GM12878 (cell line): ENCODE measurements at regions not wholly inside any gene's neighbourhood (a gene's known extent, or its start where the extent isn't known, plus 50 kb on each side); places are given as distances from the start of the nearest gene placed in this dataset.

Source experiments
- ATAC-seq: fragments of 200-7000 bp; cut with Tn5 transposase; 3 replicates; pipeline ENCODE4 v1.9.1; 2020; ENCODE audit warnings: mild to moderate bottlenecking, moderate library complexity
- BruUV-seq: library from RNA; stranded (reverse); fragments of 400-500 nt; replicated peaks from 2 replicates; lab custom pipeline; 2021; lab: Mats Ljungman, UMichigan
- CTCF ChIA-PET: fragments of 300-600 bp; sonication (Branson Sonifier 250); formaldehyde crosslinking; extraction: SDS; loops from one replicate; lab custom pipeline; 2021; ENCODE audit warnings: inconsistent platforms; lab: Yijun Ruan, JAX
- POLR2A ChIA-PET: fragments of 350-600 bp; formaldehyde crosslinking; extraction: SDS; loops from one replicate; lab custom pipeline; 2021; ENCODE audit warnings: inconsistent platforms; lab: Charles Lee
- RAD21 ChIA-PET: fragments of 300-600 bp; sonication (Branson Sonifier 250); formaldehyde crosslinking; loops from one replicate; lab custom pipeline; 2023; ENCODE audit warnings: antibody characterized with exemption; ENCODE audit not compliant: unreplicated experiment; lab: Charles Lee
- SMC1A ChIA-PET: fragments of 300-600 bp; sonication (Branson Sonifier 250); formaldehyde crosslinking; loops from one replicate; lab custom pipeline; 2023; ENCODE audit not compliant: unreplicated experiment, uncharacterized antibody; lab: Charles Lee
- DNase-seq: peaks from one replicate; pipeline ENCODE4 v3.0.0-alpha.2; 2011; ENCODE audit warnings: low read depth, low spot score
- FAIRE-seq: peaks from 3 replicates; lab custom pipeline; 2011; peaks lifted over from hg19 to GRCh38; lab: Jason Lieb, UNC
- H2AFZ ChIP-seq: 2 replicates; pipeline ENCODE4 v1.6.0; 2011; ENCODE audit warnings: low read depth, low read length, control low read depth; ENCODE audit not compliant: control insufficient read depth
- H3K27ac ChIP-seq: 2 replicates; pipeline ENCODE4 v1.5.1; 2011; ENCODE audit warnings: control low read depth; ENCODE audit not compliant: control insufficient read depth, insufficient read depth
- H3K27me3 ChIP-seq, 2 experiments: replicated peaks in 1 of 2; 2 replicates each; pipeline versions ENCODE4 v1.6.0 to v1.6.1; 2011; ENCODE audit warnings: low read length in 1 of 2; ENCODE audit not compliant: control insufficient read depth in 2 of 2, insufficient read depth in 2 of 2
- H3K36me3 ChIP-seq, 2 experiments: 2 replicates each; pipeline ENCODE4 v1.5.1; 2011; ENCODE audit warnings: low read length in 1 of 2; ENCODE audit not compliant: control insufficient read depth in 2 of 2, insufficient read depth in 2 of 2
- H3K4me1 ChIP-seq: 2 replicates; pipeline ENCODE4 v1.6.1; 2011; ENCODE audit warnings: mild to moderate bottlenecking, low read length, moderate library complexity, mixed read lengths; ENCODE audit not compliant: control insufficient read depth, insufficient read depth
- H3K4me2 ChIP-seq: 2 replicates; pipeline ENCODE4 v1.6.0; 2011; ENCODE audit warnings: control low read depth; ENCODE audit not compliant: control insufficient read depth, insufficient read depth
- H3K4me3 ChIP-seq: fragments of 200-600 bp; sonication (generic); 2 replicates; pipeline ENCODE4 v1.5.1; 2016
- H3K79me2 ChIP-seq: 2 replicates; pipeline ENCODE4 v1.6.0; 2011; ENCODE audit warnings: low read length; ENCODE audit not compliant: control insufficient read depth, insufficient read depth
- H3K9ac ChIP-seq: 2 replicates; pipeline ENCODE4 v1.8.0; 2011; ENCODE audit warnings: low read length, control low read depth, mixed read lengths; ENCODE audit not compliant: control insufficient read depth, insufficient read depth
- H3K9me3 ChIP-seq: replicated peaks from 3 replicates; pipeline ENCODE4 v1.5.1; 2011; ENCODE audit warnings: mild to moderate bottlenecking, low read length; ENCODE audit not compliant: control insufficient read depth, insufficient read depth
- H4K20me1 ChIP-seq: 2 replicates; pipeline ENCODE4 v1.6.0; 2011; ENCODE audit not compliant: control insufficient read depth, insufficient read depth
- CEBPB ChIP-seq, 2 experiments: fragments of 150-350 bp in 1 of 2; IDR thresholded peaks; 2 replicates each; pipeline ENCODE4 v1.6.1; 2012 to 2014; ENCODE audit warnings: low read depth in 2 of 2, low read length in 2 of 2, borderline replicate concordance in 1 of 2, inconsistent platforms in 1 of 2
- CEBPZ ChIP-seq: fragments of 150-350 bp; IDR thresholded peaks from 2 replicates; pipeline ENCODE4 v1.6.1; 2016; ENCODE audit warnings: low read depth, low read length
- CREB1 ChIP-seq: IDR thresholded peaks from 2 replicates; pipeline ENCODE4 v1.6.1; 2012; ENCODE audit warnings: low read depth, mild to moderate bottlenecking, inconsistent platforms
- CREM ChIP-seq: IDR thresholded peaks from 2 replicates; pipeline ENCODE4 v1.6.1; 2014; ENCODE audit warnings: antibody characterized with exemption, low read depth
- NBN ChIP-seq: fragments of 450-650 bp; IDR thresholded peaks from 2 replicates; pipeline ENCODE4 v1.6.1; 2016
- NR2C2 ChIP-seq: IDR thresholded peaks from 2 replicates; pipeline ENCODE4 v1.6.1; 2011; ENCODE audit warnings: borderline replicate concordance, low read depth; ENCODE audit not compliant: control insufficient read depth, insufficient read length
- SMC3 ChIP-seq: IDR thresholded peaks from 2 replicates; pipeline ENCODE4 v1.6.1; 2011; ENCODE audit warnings: low read length, improper control_type of control experiment, borderline replicate concordance
- SP1 ChIP-seq: IDR thresholded peaks from one replicate; pipeline ENCODE4 v1.6.1; 2011; ENCODE audit warnings: low read depth, low read length
- TAF1 ChIP-seq: IDR thresholded peaks from 2 replicates; pipeline ENCODE4 v1.6.1; 2011; ENCODE audit warnings: mild to moderate bottlenecking, low read depth, low read length, borderline replicate concordance
- ZBTB4 ChIP-seq: fragments of 450-650 bp; formaldehyde crosslinking; IDR thresholded peaks from 2 replicates; pipeline ENCODE4 v1.4.0; 2022; ENCODE audit warnings: mild to moderate bottlenecking, moderate library complexity
- ZNF622 ChIP-seq: fragments of 450-650 bp; IDR thresholded peaks from 2 replicates; pipeline ENCODE4 v1.6.1; 2017; ENCODE audit warnings: mild to moderate bottlenecking, inconsistent platforms
- WGBS: methylation state at CpG from one replicate; pipeline ENCODE4 v1.1.6; 2016; ENCODE audit warnings: low lambda C conversion rate; ENCODE audit not compliant: insufficient replicate concordance, insufficient coverage; ENCODE audit errors: missing lambda C conversion rate; 5-methylcytosine and 5-hydroxymethylcytosine counted together
- in situ Hi-C: fragments of 300-500 bp; cut with MboI; formaldehyde crosslinking; loops from 9 replicates; pipeline ENCODE4 v1.14.3; 2018; ENCODE audit warnings: mixed read lengths
- intact Hi-C: fragments of 100-400 bp; cut with micrococcal nuclease; formaldehyde crosslinking; loops from one replicate; pipeline ENCODE4 v1.14.2; 2022; ENCODE audit not compliant: unreplicated experiment
- TF ChIP-seq, protein P1 (sequence below): IDR thresholded peaks from 2 replicates; pipeline ENCODE4 v1.6.1; 2012; ENCODE audit warnings: improper control_type of control experiment, low read depth, low read length; ENCODE audit not compliant: insufficient replicate concordance

DNA sequence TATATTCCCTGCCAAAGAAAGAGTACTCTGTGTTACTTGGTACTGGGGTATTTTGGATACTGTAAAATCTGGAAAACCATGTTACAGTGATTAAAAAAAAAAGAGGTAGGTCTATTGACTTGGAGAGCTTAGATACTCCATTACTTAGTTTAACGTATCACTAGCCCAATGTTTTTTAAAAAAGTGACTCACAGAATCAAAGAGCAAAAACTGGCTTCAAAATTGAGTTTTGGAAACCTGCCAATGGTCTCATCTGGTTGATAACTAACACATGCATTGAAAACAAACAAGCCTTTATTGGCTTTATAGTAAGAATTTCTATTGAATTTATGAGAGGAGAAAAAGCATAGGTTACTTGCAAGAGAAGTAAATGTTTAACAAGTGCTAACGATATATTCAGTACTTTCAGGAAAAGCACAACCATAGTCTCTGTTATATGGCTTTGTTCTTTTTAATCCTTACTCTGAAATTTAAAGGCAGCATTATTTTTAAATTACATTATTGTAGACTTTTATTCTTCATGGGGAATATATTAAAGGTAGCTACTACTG is 563.3 kb upstream of the SORCS1 start:
- H3K79me2 ChIP-seq, result no peaks in the 10 kb centered on the region
- intact Hi-C loops, result no loop called here
- TF ChIP-seq TAF1 (no peak), ZNF622 (no peak), CEBPZ (no peak), SP1 (no peak), SMC3 (no peak), CREM (no peak), CREB1 (no peak), CEBPB (IDR thresholded peaks at IDR 0.05; ENCODE audit: borderline replicate concordance in 1 of 2, low read depth in 2 of 2, low read length in 2 of 2) (no peak), ZBTB4 (CRISPR knock-in tag) (no peak), NR2C2 (no peak), NBN (no peak)
- TF ChIP-seq, protein P1, sequence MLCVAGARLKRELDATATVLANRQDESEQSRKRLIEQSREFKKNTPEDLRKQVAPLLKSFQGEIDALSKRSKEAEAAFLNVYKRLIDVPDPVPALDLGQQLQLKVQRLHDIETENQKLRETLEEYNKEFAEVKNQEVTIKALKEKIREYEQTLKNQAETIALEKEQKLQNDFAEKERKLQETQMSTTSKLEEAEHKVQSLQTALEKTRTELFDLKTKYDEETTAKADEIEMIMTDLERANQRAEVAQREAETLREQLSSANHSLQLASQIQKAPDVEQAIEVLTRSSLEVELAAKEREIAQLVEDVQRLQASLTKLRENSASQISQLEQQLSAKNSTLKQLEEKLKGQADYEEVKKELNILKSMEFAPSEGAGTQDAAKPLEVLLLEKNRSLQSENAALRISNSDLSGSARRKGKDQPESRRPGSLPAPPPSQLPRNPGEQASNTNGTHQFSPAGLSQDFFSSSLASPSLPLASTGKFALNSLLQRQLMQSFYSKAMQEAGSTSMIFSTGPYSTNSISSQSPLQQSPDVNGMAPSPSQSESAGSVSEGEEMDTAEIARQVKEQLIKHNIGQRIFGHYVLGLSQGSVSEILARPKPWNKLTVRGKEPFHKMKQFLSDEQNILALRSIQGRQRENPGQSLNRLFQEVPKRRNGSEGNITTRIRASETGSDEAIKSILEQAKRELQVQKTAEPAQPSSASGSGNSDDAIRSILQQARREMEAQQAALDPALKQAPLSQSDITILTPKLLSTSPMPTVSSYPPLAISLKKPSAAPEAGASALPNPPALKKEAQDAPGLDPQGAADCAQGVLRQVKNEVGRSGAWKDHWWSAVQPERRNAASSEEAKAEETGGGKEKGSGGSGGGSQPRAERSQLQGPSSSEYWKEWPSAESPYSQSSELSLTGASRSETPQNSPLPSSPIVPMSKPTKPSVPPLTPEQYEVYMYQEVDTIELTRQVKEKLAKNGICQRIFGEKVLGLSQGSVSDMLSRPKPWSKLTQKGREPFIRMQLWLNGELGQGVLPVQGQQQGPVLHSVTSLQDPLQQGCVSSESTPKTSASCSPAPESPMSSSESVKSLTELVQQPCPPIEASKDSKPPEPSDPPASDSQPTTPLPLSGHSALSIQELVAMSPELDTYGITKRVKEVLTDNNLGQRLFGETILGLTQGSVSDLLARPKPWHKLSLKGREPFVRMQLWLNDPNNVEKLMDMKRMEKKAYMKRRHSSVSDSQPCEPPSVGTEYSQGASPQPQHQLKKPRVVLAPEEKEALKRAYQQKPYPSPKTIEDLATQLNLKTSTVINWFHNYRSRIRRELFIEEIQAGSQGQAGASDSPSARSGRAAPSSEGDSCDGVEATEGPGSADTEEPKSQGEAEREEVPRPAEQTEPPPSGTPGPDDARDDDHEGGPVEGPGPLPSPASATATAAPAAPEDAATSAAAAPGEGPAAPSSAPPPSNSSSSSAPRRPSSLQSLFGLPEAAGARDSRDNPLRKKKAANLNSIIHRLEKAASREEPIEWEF, result no peak
- H4K20me1 ChIP-seq, result no peaks in the 10 kb centered on the region
- H3K9ac ChIP-seq, result no peak overlapping the region
- no peak overlapping the region for H2AFZ ChIP-seq
- H3K36me3 ChIP-seq, result no peaks in the 10 kb centered on the region
- H3K4me2 ChIP-seq, result no peak overlapping the region
- ChIA-PET CTCF (interaction anchor here (0.9 kb wide), 1 partner anchor 16 kb away, joined by 3 read pairs; no protein-coding TSS in a partner anchor), RAD21 (interaction anchor here (1.6 kb wide), 1 partner anchor 12 kb away, joined by 3 read pairs; no protein-coding TSS in a partner anchor), POLR2A (interaction anchor here (0.8 kb wide), 1 partner anchor 13 kb away, joined by 3 read pairs; no protein-coding TSS in a partner anchor), SMC1A (interaction anchor here (0.9 to 1.7 kb wide), 4 partner anchors 16 to 74 kb away, joined by 3 to 5 read pairs (median 4); no protein-coding TSS in a partner anchor)
- in situ Hi-C loops, result no loop called here
- 65% methylated on average over 2 of the region's 2 CpGs for WGBS
- no peaks in the 10 kb centered on the region for H3K27me3 ChIP-seq
- DNase-seq (no peak), FAIRE-seq (no peak), ATAC-seq (no peak)
- no peaks in the 10 kb centered on the region for H3K4me1 ChIP-seq
- H3K27ac ChIP-seq, result no peak overlapping the region
- BruUV-seq, result no TSS peak
- no peaks in the 10 kb centered on the region for H3K9me3 ChIP-seq
- no peak overlapping the region for H3K4me3 ChIP-seq
